Panc1 (cell line): ENCODE measurements at regions not wholly inside any gene's neighbourhood (a gene's known extent, or its start where the extent isn't known, plus 50 kb on each side); places are given as distances from the start of the nearest gene placed in this dataset.

ENCODE experiments used
- CTCF ChIP-seq: fragments of 450-650 bp; IDR thresholded peaks from 2 replicates; pipeline ENCODE4 v1.5.1; 2017; ENCODE audit warnings: mild to moderate bottlenecking
- POLR2AphosphoS5 ChIP-seq: IDR thresholded peaks from 2 replicates; pipeline ENCODE4 v1.6.1; 2012; ENCODE audit warnings: mild to moderate bottlenecking, low read depth, low read length, moderate library complexity

GRCh38 chr2:118403658-118404451 lies 315.6 kb downstream of the INSIG2 start:
- TF ChIP-seq POLR2AphosphoS5 = no peak
- TF ChIP-seq CTCF = no peak
